HL-60 (cell line): ENCODE measurements at regions not wholly inside any gene's neighbourhood (a gene's known extent, or its start where the extent isn't known, plus 50 kb on each side); places are given as distances from the start of the nearest gene placed in this dataset.

Experiments
- DNase-seq, 2 experiments: peaks; one replicate each; pipeline ENCODE4 v3.0.0-alpha.2; 2010 to 2020; ENCODE audit warnings: low read depth in 1 of 2, low spot score in 1 of 2
- H3K27ac ChIP-seq: fragments of 250-450 bp; sonication (Bioruptor Pico); replicated peaks from 2 replicates; pipeline ENCODE4 v1.5.1; 2020; ENCODE audit warnings: mild to moderate bottlenecking, moderate library complexity
- H3K27me3 ChIP-seq: fragments of 250-450 bp; sonication (Bioruptor Pico); 2 replicates; pipeline ENCODE4 v1.5.1; 2021; ENCODE audit warnings: mild to moderate bottlenecking, moderate library complexity; ENCODE audit not compliant: insufficient read depth, poor library complexity, severe bottlenecking
- H3K4me3 ChIP-seq: replicated peaks from 2 replicates; pipeline ENCODE4 v1.5.1; 2011; ENCODE audit warnings: mild to moderate bottlenecking, control low read depth, low read length; ENCODE audit not compliant: insufficient read depth
- CTCF ChIP-seq: IDR thresholded peaks from one replicate; pipeline ENCODE4 v1.5.1; 2011; ENCODE audit warnings: low read length, control low read depth, inconsistent platforms; ENCODE audit not compliant: insufficient read depth
- GABPA ChIP-seq: IDR thresholded peaks from 2 replicates; pipeline ENCODE4 v1.6.1; 2012; ENCODE audit warnings: low read depth
- POLR2AphosphoS5 ChIP-seq: IDR thresholded peaks from 2 replicates; pipeline ENCODE4 v1.6.1; 2012; ENCODE audit warnings: low read depth
- REST ChIP-seq: IDR thresholded peaks from 2 replicates; pipeline ENCODE4 v1.6.1; 2012; ENCODE audit warnings: low read depth; ENCODE audit not compliant: insufficient replicate concordance
- SPI1 ChIP-seq: IDR thresholded peaks from 2 replicates; pipeline ENCODE4 v1.6.1; 2012; ENCODE audit warnings: low read depth, mild to moderate bottlenecking, borderline replicate concordance

- Histone ChIP-seq H3K4me3 (no peak overlapping the region), H3K27me3 (no peaks in the 10 kb centered on the region), H3K27ac (no peak overlapping the region)
- no peak for TF ChIP-seq REST
- TF ChIP-seq CTCF: no peak
- no peak for TF ChIP-seq SPI1
- TF ChIP-seq GABPA: no peak
- no peak for TF ChIP-seq POLR2AphosphoS5
- no peak for DNase-seq
Observed at GRCh38 chr22:23409976-23410375, 170.1 kb downstream of the IGLL1 start.

- Histone ChIP-seq H3K27me3 (no peaks in the 10 kb centered on the region), H3K4me3 (no peak overlapping the region), H3K27ac (no peak overlapping the region)
- TF ChIP-seq POLR2AphosphoS5: no peak
- no peak for TF ChIP-seq CTCF
- TF ChIP-seq SPI1: no peak
- TF ChIP-seq GABPA: no peak
- TF ChIP-seq REST: no peak
- no peak for DNase-seq
Observed at GRCh38 chr22:23408321-23408720, 171.8 kb downstream of the IGLL1 start.

- TF ChIP-seq GABPA: no peak
- TF ChIP-seq POLR2AphosphoS5: no peak
- no peak for TF ChIP-seq SPI1
- no peak for TF ChIP-seq CTCF
- no peak for TF ChIP-seq REST
- no peaks in the 10 kb centered on the region for H3K27me3 ChIP-seq
- H3K27ac ChIP-seq: no peak overlapping the region
- DNase-seq: no peak
- no peak overlapping the region for H3K4me3 ChIP-seq
Observed at GRCh38 chr22:23405366-23405851, 174.7 kb downstream of the IGLL1 start.
